ENCODE measurements at regions not wholly inside any gene's neighbourhood (a gene's known extent, or its start where the extent isn't known, plus 50 kb on each side); places are given as distances from the start of the nearest gene placed in this dataset.

DNA sequence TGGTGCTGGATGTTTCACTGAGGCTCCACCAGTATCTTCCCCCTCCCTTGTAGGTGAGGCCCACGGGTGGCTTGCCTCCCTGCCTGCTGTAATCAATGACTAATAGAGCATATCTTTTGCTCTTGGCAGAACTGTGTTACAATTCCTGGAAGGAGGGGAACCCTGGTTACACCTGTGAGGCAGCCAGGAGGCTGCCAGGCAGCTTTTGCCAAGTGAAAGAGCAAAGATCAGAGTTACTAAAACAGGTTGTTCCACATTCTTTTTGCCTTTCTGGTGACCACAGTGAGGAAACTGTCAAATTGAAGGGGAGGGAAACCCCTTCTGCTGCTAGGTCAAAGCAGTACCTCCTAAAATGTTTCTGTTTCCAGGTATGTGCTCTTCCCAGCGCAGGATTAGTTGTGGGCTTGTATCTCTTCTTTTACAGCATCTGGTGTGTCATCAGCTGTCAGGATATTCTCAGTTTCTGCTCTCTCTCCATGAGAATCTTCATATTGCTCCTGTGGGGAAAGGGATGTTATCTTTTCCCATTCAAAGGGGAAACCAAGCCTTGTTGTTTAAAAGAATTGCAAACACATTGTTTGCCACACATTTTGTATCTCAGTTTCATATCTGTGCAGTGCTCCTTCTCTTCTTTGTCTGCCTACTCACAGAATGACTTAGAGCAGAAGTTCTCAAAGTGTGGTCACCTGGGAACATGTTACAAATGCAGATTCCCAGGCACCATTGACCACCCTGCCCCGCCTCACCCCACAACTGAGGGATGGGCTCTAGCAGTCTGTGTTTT is 137.4 kb upstream of the UMPS start:
- no peak for TF ChIP-seq YY1 (IDR thresholded peaks at IDR 0.05; ENCODE audit: insufficient read depth, insufficient replicate concordance, low read depth, low read length)
- TF ChIP-seq POLR2A (IDR thresholded peaks at IDR 0.05; ENCODE audit: insufficient read depth in 1 of 2, low read depth in 2 of 2, low read length in 2 of 2), result no peak
- TF ChIP-seq, protein P1, sequence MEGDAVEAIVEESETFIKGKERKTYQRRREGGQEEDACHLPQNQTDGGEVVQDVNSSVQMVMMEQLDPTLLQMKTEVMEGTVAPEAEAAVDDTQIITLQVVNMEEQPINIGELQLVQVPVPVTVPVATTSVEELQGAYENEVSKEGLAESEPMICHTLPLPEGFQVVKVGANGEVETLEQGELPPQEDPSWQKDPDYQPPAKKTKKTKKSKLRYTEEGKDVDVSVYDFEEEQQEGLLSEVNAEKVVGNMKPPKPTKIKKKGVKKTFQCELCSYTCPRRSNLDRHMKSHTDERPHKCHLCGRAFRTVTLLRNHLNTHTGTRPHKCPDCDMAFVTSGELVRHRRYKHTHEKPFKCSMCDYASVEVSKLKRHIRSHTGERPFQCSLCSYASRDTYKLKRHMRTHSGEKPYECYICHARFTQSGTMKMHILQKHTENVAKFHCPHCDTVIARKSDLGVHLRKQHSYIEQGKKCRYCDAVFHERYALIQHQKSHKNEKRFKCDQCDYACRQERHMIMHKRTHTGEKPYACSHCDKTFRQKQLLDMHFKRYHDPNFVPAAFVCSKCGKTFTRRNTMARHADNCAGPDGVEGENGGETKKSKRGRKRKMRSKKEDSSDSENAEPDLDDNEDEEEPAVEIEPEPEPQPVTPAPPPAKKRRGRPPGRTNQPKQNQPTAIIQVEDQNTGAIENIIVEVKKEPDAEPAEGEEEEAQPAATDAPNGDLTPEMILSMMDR (CRISPR knock-in tag; IDR thresholded peaks at IDR 0.05), result no peak
- TF ChIP-seq HBP1 (CRISPR knock-in tag; IDR thresholded peaks at IDR 0.05; ENCODE audit: low read depth), result no peak
- TF ChIP-seq PAX8 (CRISPR knock-in tag; IDR thresholded peaks at IDR 0.05; ENCODE audit: borderline replicate concordance), result no peak

Measured in HepG2 (cell line).